ENCODE measurements at regions not wholly inside any gene's neighbourhood (a gene's known extent, or its start where the extent isn't known, plus 50 kb on each side); places are given as distances from the start of the nearest gene placed in this dataset.

- TF ChIP-seq SIN3A (IDR thresholded peaks at IDR 0.05; ENCODE audit: borderline replicate concordance, insufficient read depth, low read length) (no peak), POLR2AphosphoS5 (IDR thresholded peaks at IDR 0.05; ENCODE audit: low read depth, low read length) (no peak), TAF1 (IDR thresholded peaks at IDR 0.05; ENCODE audit: borderline replicate concordance, insufficient read depth, low read length) (no peak), FOXP2 (optimal IDR thresholded peaks at IDR 0.05; ENCODE audit: borderline replicate concordance, extremely low read depth, extremely low read length, insufficient read depth) (no peak)
- TF ChIP-seq, protein P1, sequence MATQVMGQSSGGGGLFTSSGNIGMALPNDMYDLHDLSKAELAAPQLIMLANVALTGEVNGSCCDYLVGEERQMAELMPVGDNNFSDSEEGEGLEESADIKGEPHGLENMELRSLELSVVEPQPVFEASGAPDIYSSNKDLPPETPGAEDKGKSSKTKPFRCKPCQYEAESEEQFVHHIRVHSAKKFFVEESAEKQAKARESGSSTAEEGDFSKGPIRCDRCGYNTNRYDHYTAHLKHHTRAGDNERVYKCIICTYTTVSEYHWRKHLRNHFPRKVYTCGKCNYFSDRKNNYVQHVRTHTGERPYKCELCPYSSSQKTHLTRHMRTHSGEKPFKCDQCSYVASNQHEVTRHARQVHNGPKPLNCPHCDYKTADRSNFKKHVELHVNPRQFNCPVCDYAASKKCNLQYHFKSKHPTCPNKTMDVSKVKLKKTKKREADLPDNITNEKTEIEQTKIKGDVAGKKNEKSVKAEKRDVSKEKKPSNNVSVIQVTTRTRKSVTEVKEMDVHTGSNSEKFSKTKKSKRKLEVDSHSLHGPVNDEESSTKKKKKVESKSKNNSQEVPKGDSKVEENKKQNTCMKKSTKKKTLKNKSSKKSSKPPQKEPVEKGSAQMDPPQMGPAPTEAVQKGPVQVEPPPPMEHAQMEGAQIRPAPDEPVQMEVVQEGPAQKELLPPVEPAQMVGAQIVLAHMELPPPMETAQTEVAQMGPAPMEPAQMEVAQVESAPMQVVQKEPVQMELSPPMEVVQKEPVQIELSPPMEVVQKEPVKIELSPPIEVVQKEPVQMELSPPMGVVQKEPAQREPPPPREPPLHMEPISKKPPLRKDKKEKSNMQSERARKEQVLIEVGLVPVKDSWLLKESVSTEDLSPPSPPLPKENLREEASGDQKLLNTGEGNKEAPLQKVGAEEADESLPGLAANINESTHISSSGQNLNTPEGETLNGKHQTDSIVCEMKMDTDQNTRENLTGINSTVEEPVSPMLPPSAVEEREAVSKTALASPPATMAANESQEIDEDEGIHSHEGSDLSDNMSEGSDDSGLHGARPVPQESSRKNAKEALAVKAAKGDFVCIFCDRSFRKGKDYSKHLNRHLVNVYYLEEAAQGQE (IDR thresholded peaks at IDR 0.05; ENCODE audit: insufficient read depth in 1 of 2, low read depth in 2 of 2, low read length in 2 of 2) = no peak
Observed at GRCh38 chr3:174352227-174352626, 506.9 kb upstream of the NAALADL2 start.

DNA sequence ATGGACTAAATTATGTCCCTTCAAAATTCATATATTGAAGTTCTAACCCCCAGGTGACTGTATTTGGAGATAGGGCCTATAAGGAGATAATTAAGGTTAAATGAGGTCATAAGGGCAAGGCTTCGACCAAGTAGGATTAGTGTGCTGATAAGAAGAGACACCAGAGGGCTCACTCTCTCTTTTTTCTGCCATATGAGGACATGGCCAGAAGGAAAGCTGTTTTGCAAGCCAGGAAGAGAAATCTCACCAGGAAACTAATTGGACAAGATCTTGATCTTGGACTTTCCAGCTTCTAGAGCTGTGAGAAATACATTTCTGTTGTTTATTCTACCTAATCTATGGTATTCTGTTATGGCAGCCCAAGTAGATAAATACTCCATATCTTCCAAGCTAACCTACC, 503.6 kb upstream of the NAALADL2 start:
- no peak for TF ChIP-seq POLR2AphosphoS5 (IDR thresholded peaks at IDR 0.05; ENCODE audit: low read depth, low read length)
- TF ChIP-seq TAF1 (IDR thresholded peaks at IDR 0.05; ENCODE audit: borderline replicate concordance, insufficient read depth, low read length) = no peak
- no peak for TF ChIP-seq SIN3A (IDR thresholded peaks at IDR 0.05; ENCODE audit: borderline replicate concordance, insufficient read depth, low read length)
- TF ChIP-seq, protein P1 (IDR thresholded peaks at IDR 0.05; ENCODE audit: insufficient read depth in 1 of 2, low read depth in 2 of 2, low read length in 2 of 2) = no peak
- TF ChIP-seq FOXP2 (optimal IDR thresholded peaks at IDR 0.05; ENCODE audit: borderline replicate concordance, extremely low read depth, extremely low read length, insufficient read depth) = no peak

GRCh38 chr3:174356596-174356995, 502.5 kb upstream of the NAALADL2 start:
- TF ChIP-seq TAF1 (IDR thresholded peaks at IDR 0.05; ENCODE audit: borderline replicate concordance, insufficient read depth, low read length) (no peak), FOXP2 (optimal IDR thresholded peaks at IDR 0.05; ENCODE audit: borderline replicate concordance, extremely low read depth, extremely low read length, insufficient read depth) (no peak), POLR2AphosphoS5 (IDR thresholded peaks at IDR 0.05; ENCODE audit: low read depth, low read length) (no peak), SIN3A (IDR thresholded peaks at IDR 0.05; ENCODE audit: borderline replicate concordance, insufficient read depth, low read length) (no peak)

- TF ChIP-seq POLR2AphosphoS5 (IDR thresholded peaks at IDR 0.05; ENCODE audit: low read depth, low read length) (no peak), TAF1 (IDR thresholded peaks at IDR 0.05; ENCODE audit: borderline replicate concordance, insufficient read depth, low read length) (no peak), SIN3A (IDR thresholded peaks at IDR 0.05; ENCODE audit: borderline replicate concordance, insufficient read depth, low read length) (no peak), FOXP2 (optimal IDR thresholded peaks at IDR 0.05; ENCODE audit: borderline replicate concordance, extremely low read depth, extremely low read length, insufficient read depth) (no peak)
- TF ChIP-seq, protein P1 (IDR thresholded peaks at IDR 0.05; ENCODE audit: insufficient read depth in 1 of 2, low read depth in 2 of 2, low read length in 2 of 2) = no peak
Observed at GRCh38 chr3:174358252-174358651, 500.9 kb upstream of the NAALADL2 start.

- TF ChIP-seq SIN3A (IDR thresholded peaks at IDR 0.05; ENCODE audit: borderline replicate concordance, insufficient read depth, low read length) = no peak
- TF ChIP-seq POLR2AphosphoS5 (IDR thresholded peaks at IDR 0.05; ENCODE audit: low read depth, low read length) = no peak
- TF ChIP-seq, protein P1 (IDR thresholded peaks at IDR 0.05; ENCODE audit: insufficient read depth in 1 of 2, low read depth in 2 of 2, low read length in 2 of 2) = no peak
- no peak for TF ChIP-seq FOXP2 (optimal IDR thresholded peaks at IDR 0.05; ENCODE audit: borderline replicate concordance, extremely low read depth, extremely low read length, insufficient read depth)
- no peak for TF ChIP-seq TAF1 (IDR thresholded peaks at IDR 0.05; ENCODE audit: borderline replicate concordance, insufficient read depth, low read length)
Observed at GRCh38 chr3:174362556-174362955, 496.6 kb upstream of the NAALADL2 start.
